Neuronal stem cell (in vitro differentiated cells): ENCODE measurements at regions not wholly inside any gene's neighbourhood (a gene's known extent, or its start where the extent isn't known, plus 50 kb on each side); places are given as distances from the start of the nearest gene placed in this dataset.

ENCODE experiments used
- DNase-seq: peaks from one replicate; pipeline ENCODE4 v3.0.0-alpha.2; 2013; ENCODE audit warnings: low spot score
- H2AFZ ChIP-seq: one replicate; pipeline ENCODE4 v1.6.1; 2013; ENCODE audit warnings: mild to moderate bottlenecking, low read length, inconsistent platforms
- H2AK5ac ChIP-seq: 2 replicates; pipeline ENCODE4 v1.6.1; 2013; ENCODE audit warnings: low read depth, mild to moderate bottlenecking, inconsistent platforms, low read length, moderate library complexity, mixed read lengths
- H2BK120ac ChIP-seq: 2 replicates; pipeline ENCODE4 v1.6.1; 2013; ENCODE audit warnings: low read depth, mild to moderate bottlenecking, inconsistent platforms, low read length, moderate library complexity, mixed read lengths
- H2BK12ac ChIP-seq: one replicate; pipeline ENCODE4 v1.6.1; 2013; ENCODE audit warnings: low read length, inconsistent platforms
- H2BK15ac ChIP-seq: 2 replicates; pipeline ENCODE4 v1.6.1; 2013; ENCODE audit warnings: mild to moderate bottlenecking, low read length, inconsistent platforms, mixed read lengths
- H2BK5ac ChIP-seq: one replicate; pipeline ENCODE4 v1.6.1; 2013; ENCODE audit warnings: inconsistent platforms, mild to moderate bottlenecking, low read length, moderate library complexity
- H3K14ac ChIP-seq: one replicate; pipeline ENCODE4 v1.6.1; 2013; ENCODE audit warnings: low read length, inconsistent platforms
- H3K18ac ChIP-seq: 2 replicates; pipeline ENCODE4 v1.6.1; 2013; ENCODE audit warnings: low read length, inconsistent platforms
- H3K23ac ChIP-seq: 2 replicates; pipeline ENCODE4 v1.6.1; 2013; ENCODE audit warnings: low read depth, mild to moderate bottlenecking, mixed read lengths, low read length, inconsistent platforms; ENCODE audit not compliant: poor library complexity
- H3K27ac ChIP-seq: replicated peaks from 3 replicates; pipeline ENCODE4 v1.5.1; 2013; ENCODE audit warnings: low read length, inconsistent platforms
- H3K27me3 ChIP-seq, 3 experiments: 2 replicates each; pipeline ENCODE4 v1.6.1; 2013; ENCODE audit warnings: low read length in 3 of 3, mild to moderate bottlenecking in 2 of 3, inconsistent platforms in 1 of 3, low read depth in 1 of 3, mixed read lengths in 1 of 3, moderate library complexity in 1 of 3; ENCODE audit not compliant: control insufficient read depth in 3 of 3, insufficient read depth in 3 of 3
- H3K36me3 ChIP-seq, 2 donors: replicated peaks in 1 of 2; 2 replicates each; pipeline ENCODE4 v1.6.1; 2013; ENCODE audit warnings: low read length in 2 of 2; ENCODE audit not compliant: control insufficient read depth in 2 of 2, insufficient read depth in 2 of 2
- H3K4ac ChIP-seq: 2 replicates; pipeline ENCODE4 v1.6.1; 2013; ENCODE audit warnings: inconsistent platforms, mild to moderate bottlenecking, low read length, moderate library complexity
- H3K4me1 ChIP-seq, 2 donors: 1 replicate in 1 of 2; 2 replicates in 1 of 2; pipeline ENCODE4 v1.6.1; 2013; ENCODE audit warnings: low read length in 2 of 2, low read depth in 1 of 2; ENCODE audit not compliant: control insufficient read depth in 2 of 2, insufficient read depth in 1 of 2
- H3K4me2 ChIP-seq: one replicate; pipeline ENCODE4 v1.6.1; 2013; ENCODE audit warnings: mild to moderate bottlenecking, low read length, inconsistent platforms; ENCODE audit not compliant: insufficient read depth, poor library complexity, severe bottlenecking
- H3K4me3 ChIP-seq, 2 donors: 2 replicates each; pipeline ENCODE4 v1.5.1; 2013; ENCODE audit warnings: low read length in 2 of 2, mild to moderate bottlenecking in 2 of 2, inconsistent platforms in 1 of 2, moderate library complexity in 1 of 2
- H3K79me1 ChIP-seq: one replicate; pipeline ENCODE4 v1.6.1; 2013; ENCODE audit warnings: low read depth, mild to moderate bottlenecking, inconsistent platforms, low read length, moderate library complexity
- H3K9ac ChIP-seq: one replicate; pipeline ENCODE4 v1.6.1; 2013; ENCODE audit warnings: mild to moderate bottlenecking, low read depth, low read length, inconsistent platforms; ENCODE audit not compliant: poor library complexity
- H3K9me3 ChIP-seq, 2 donors: replicated peaks in 1 of 2; 2 replicates each; pipeline versions ENCODE3 to v1.6.1; 2013; ENCODE audit warnings: low read length in 2 of 2, mild to moderate bottlenecking in 2 of 2, inconsistent platforms in 1 of 2, low read depth in 1 of 2, mixed read lengths in 1 of 2, moderate library complexity in 1 of 2; ENCODE audit not compliant: control insufficient read depth in 2 of 2, insufficient read depth in 1 of 2
- H4K8ac ChIP-seq: one replicate; pipeline ENCODE4 v1.6.1; 2013; ENCODE audit warnings: low read depth, mild to moderate bottlenecking, inconsistent platforms, low read length, moderate library complexity
- H4K91ac ChIP-seq: one replicate; pipeline ENCODE4 v1.6.1; 2013; ENCODE audit warnings: low read length, low read depth, mild to moderate bottlenecking, inconsistent platforms; ENCODE audit not compliant: poor library complexity
- WGBS, 2 donors: extraction: QIAGEN DNeasy Blood & Tissue Kit; methylation state at CpG; one replicate each; pipeline ENCODE4 v1.1.7; 2013; ENCODE audit warnings: missing lambda C conversion rate in 2 of 2, mixed read lengths in 1 of 2; ENCODE audit not compliant: insufficient read length in 2 of 2, insufficient replicate concordance in 1 of 2; ENCODE audit errors: extremely low coverage in 2 of 2; 5-methylcytosine and 5-hydroxymethylcytosine counted together

DNA sequence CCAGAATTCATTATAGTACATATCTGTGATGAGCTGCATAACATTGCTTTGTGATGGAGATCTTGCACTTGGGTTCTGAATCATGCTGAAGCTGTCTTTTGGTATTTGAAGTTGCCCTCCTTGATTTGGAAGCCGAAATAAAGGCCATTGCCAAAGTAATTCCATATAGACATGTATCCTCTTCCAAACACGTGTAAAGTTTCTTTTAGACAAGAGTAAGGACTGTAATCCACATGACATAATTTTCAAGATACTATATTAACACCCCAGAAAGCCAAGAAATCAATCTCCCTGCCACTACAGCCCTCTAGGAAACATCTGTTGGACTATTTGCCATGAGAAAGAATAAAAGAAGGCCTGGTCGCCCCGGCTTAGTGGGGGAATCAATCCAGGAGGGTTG, 754.2 kb downstream of the FGF9 start:
- H2AFZ ChIP-seq, result no peak overlapping the region
- H3K4me3 ChIP-seq, result no peak overlapping the region
- no peak overlapping the region for H4K8ac ChIP-seq
- H3K27me3 ChIP-seq, result no peaks in the 10 kb centered on the region
- no peak overlapping the region for H3K4me2 ChIP-seq
- no peak overlapping the region for H2BK5ac ChIP-seq
- DNase-seq, result no peak
- no peaks in the 10 kb centered on the region for H3K9me3 ChIP-seq
- H4K91ac ChIP-seq, result no peak overlapping the region
- H3K4ac ChIP-seq, result no peak overlapping the region
- H3K79me1 ChIP-seq, result no peaks in the 10 kb centered on the region
- no CpG with 5 or more reads among the region's 4 CpGs for WGBS, 2 donors
- no peak overlapping the region for H2BK120ac ChIP-seq
- no peak overlapping the region for H3K18ac ChIP-seq
- H2BK12ac ChIP-seq, result no peak overlapping the region
- no peak overlapping the region for H3K23ac ChIP-seq
- no peak overlapping the region for H2BK15ac ChIP-seq
- H2AK5ac ChIP-seq, result no peak overlapping the region
- no peak overlapping the region for H3K27ac ChIP-seq
- peaks cover 0 to 3% of the 10 kb centered on the region in 2 donors for H3K4me1 ChIP-seq
- H3K9ac ChIP-seq, result no peak overlapping the region
- H3K36me3 ChIP-seq, result no peaks in the 10 kb centered on the region
- no peak overlapping the region for H3K14ac ChIP-seq

- no peak for DNase-seq
- no peak overlapping the region for H3K23ac ChIP-seq
- no peak overlapping the region for H4K8ac ChIP-seq
- no peak overlapping the region for H2AFZ ChIP-seq
- no peak overlapping the region for H3K4me3 ChIP-seq
- no peaks in the 10 kb centered on the region for H3K9me3 ChIP-seq
- H3K4ac ChIP-seq, result no peak overlapping the region
- H3K9ac ChIP-seq, result no peak overlapping the region
- H2BK15ac ChIP-seq, result no peak overlapping the region
- H3K14ac ChIP-seq, result no peak overlapping the region
- H2BK5ac ChIP-seq, result no peak overlapping the region
- WGBS, 2 donors, result no CpG with 5 or more reads among the region's 3 CpGs
- H3K18ac ChIP-seq, result no peak overlapping the region
- H3K4me2 ChIP-seq, result no peak overlapping the region
- no peaks in the 10 kb centered on the region for H3K36me3 ChIP-seq
- peaks cover 0 to 3% of the 10 kb centered on the region in 2 donors for H3K4me1 ChIP-seq
- no peaks in the 10 kb centered on the region for H3K79me1 ChIP-seq
- H3K27ac ChIP-seq, result no peak overlapping the region
- H4K91ac ChIP-seq, result no peak overlapping the region
- no peak overlapping the region for H2AK5ac ChIP-seq
- H2BK12ac ChIP-seq, result no peak overlapping the region
- no peak overlapping the region for H2BK120ac ChIP-seq
- H3K27me3 ChIP-seq, result no peaks in the 10 kb centered on the region
These were observed 753.7 kb upstream of the SGCG start for GRCh38 chr13:22427066-22427465.

DNA sequence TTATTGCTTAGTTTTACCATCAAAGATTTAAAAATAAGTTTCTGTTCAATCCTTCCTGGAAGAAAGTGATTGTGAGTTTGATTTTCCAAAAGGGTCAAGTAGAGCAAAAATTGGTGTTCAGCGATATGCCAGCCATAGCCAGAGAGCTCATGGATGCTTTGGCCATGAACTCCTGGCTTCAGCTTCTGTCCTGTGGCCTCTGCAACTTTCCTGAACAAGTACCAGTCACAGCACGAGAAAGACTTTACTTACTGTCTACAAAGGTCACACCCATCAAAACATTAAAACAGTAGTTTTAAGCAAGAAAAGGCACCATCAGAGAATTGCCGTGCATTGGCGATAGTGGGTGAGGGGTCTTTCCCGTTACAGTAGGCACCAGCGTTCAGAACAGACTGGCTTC, 753.0 kb upstream of the SGCG start:
- Histone ChIP-seq H3K27ac (no peak overlapping the region), H3K9ac (no peak overlapping the region)

GRCh38 chr13:22428188-22428828, 752.5 kb upstream of the SGCG start:
- Histone ChIP-seq H3K9ac (no peak overlapping the region), H2AFZ (no peak overlapping the region), H4K91ac (no peak overlapping the region), H2BK120ac (no peak overlapping the region), H3K4ac (no peak overlapping the region), H2BK15ac (no peak overlapping the region), H3K79me1 (no peaks in the 10 kb centered on the region), H3K14ac (no peak overlapping the region), H3K36me3 (no peaks in the 10 kb centered on the region), H3K9me3 (no peaks in the 10 kb centered on the region), H2BK12ac (no peak overlapping the region), H3K4me1 (peaks cover 0 to 4% of the 10 kb centered on the region in 2 donors), H2AK5ac (no peak overlapping the region), H3K4me3 (no peak overlapping the region), H3K23ac (no peak overlapping the region), H3K27me3 (no peaks in the 10 kb centered on the region), H2BK5ac (no peak overlapping the region), H4K8ac (no peak overlapping the region), H3K18ac (no peak overlapping the region), H3K4me2 (no peak overlapping the region), H3K27ac (no peak overlapping the region)
- DNase-seq, result no peak
- no CpG with 5 or more reads among the region's 10 CpGs for WGBS, 2 donors

More for the DNA sequence above, 753.0 kb upstream of the SGCG start:
- Histone ChIP-seq H3K18ac (no peak overlapping the region), H3K4ac (no peak overlapping the region), H3K4me2 (no peak overlapping the region), H2BK15ac (no peak overlapping the region), H2AK5ac (no peak overlapping the region), H2BK120ac (no peak overlapping the region), H4K8ac (no peak overlapping the region), H2BK12ac (no peak overlapping the region), H3K23ac (no peak overlapping the region), H3K4me3 (no peak overlapping the region), H3K79me1 (no peaks in the 10 kb centered on the region), H2BK5ac (no peak overlapping the region), H3K36me3 (no peaks in the 10 kb centered on the region), H4K91ac (no peak overlapping the region), H3K4me1 (peaks cover 0 to 3% of the 10 kb centered on the region in 2 donors), H3K14ac (no peak overlapping the region), H3K27me3 (no peaks in the 10 kb centered on the region), H2AFZ (no peak overlapping the region), H3K9me3 (no peaks in the 10 kb centered on the region)
- DNase-seq, result no peak
- no CpG with 5 or more reads among the region's 6 CpGs for WGBS, 2 donors
